RWPE2 (cell line): ENCODE measurements at regions not wholly inside any gene's neighbourhood (a gene's known extent, or its start where the extent isn't known, plus 50 kb on each side); places are given as distances from the start of the nearest gene placed in this dataset.

Experiments
- ATAC-seq: fragments of 200-7000 bp; cut with Tn5 transposase; 3 replicates; pipeline ENCODE4 v1.9.1; 2021; ENCODE audit warnings: low read depth
- DNase-seq: peaks from one replicate; pipeline ENCODE4 v3.0.0-alpha.2; 2020; ENCODE audit warnings: low spot score
- H3K27ac ChIP-seq: fragments of 450-650 bp; 2 replicates; pipeline ENCODE4 v1.5.1; 2017; ENCODE audit warnings: mild to moderate bottlenecking; ENCODE audit not compliant: poor library complexity, severe bottlenecking
- H3K27me3 ChIP-seq: fragments of 250-450 bp; sonication (Bioruptor Pico); 2 replicates; pipeline ENCODE4 v1.5.1; 2021; ENCODE audit warnings: mild to moderate bottlenecking, moderate library complexity; ENCODE audit not compliant: insufficient read depth, poor library complexity, severe bottlenecking
- H3K36me3 ChIP-seq: fragments of 250-450 bp; sonication (Bioruptor Pico); 2 replicates; pipeline ENCODE4 v1.5.1; 2020; ENCODE audit warnings: low read depth, mild to moderate bottlenecking, moderate library complexity
- H3K4me1 ChIP-seq: fragments of 250-450 bp; sonication (Bioruptor Pico); 2 replicates; pipeline ENCODE4 v1.5.1; 2021; ENCODE audit warnings: mild to moderate bottlenecking, moderate library complexity; ENCODE audit not compliant: insufficient read depth, poor library complexity, severe bottlenecking
- H3K4me3 ChIP-seq: fragments of 250-450 bp; sonication (Bioruptor Pico); 2 replicates; pipeline ENCODE4 v1.5.1; 2021; ENCODE audit warnings: mild to moderate bottlenecking, moderate library complexity; ENCODE audit not compliant: severe bottlenecking
- H3K9me3 ChIP-seq: fragments of 250-450 bp; sonication (Bioruptor Pico); 2 replicates; pipeline ENCODE4 v1.5.1; 2021; ENCODE audit warnings: mild to moderate bottlenecking, moderate library complexity; ENCODE audit not compliant: severe bottlenecking
- CTCF ChIP-seq: fragments of 450-650 bp; IDR thresholded peaks from one replicate; pipeline ENCODE4 v1.5.1; 2017; ENCODE audit warnings: mild to moderate bottlenecking, moderate library complexity; ENCODE audit not compliant: poor library complexity, severe bottlenecking

DNA sequence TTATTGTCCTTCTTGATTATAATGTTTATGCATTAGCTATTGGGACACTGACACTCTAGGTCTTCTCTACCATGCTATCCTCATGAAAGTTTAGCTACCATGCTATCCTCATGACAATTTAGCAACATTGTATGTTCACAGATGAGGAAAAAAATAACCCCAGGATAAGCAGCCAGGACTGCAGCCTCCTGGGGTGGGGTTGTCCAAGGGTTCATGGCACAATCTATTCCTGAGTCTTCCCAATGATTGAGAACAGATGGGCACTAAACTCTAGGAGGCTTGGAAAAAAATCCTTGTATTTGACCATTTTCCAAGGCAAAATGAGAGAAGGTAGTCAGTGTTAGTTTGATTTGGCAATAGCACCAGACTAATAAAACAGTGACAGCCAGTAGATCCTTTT, 619.8 kb upstream of the LCORL start:
- Histone ChIP-seq H3K36me3 (no peaks in the 10 kb centered on the region), H3K4me3 (no peak overlapping the region), H3K9me3 (no peaks in the 10 kb centered on the region), H3K4me1 (no peaks in the 10 kb centered on the region), H3K27ac (no peak overlapping the region), H3K27me3 (no peaks in the 10 kb centered on the region)
- ATAC-seq, result no peak
- DNase-seq, result no peak
- TF ChIP-seq CTCF, result no peak

GRCh38 chr4:18638031-18638430, 616.5 kb upstream of the LCORL start:
- DNase-seq (no peak), ATAC-seq (no peak)
- no peak for TF ChIP-seq CTCF
- H3K36me3 ChIP-seq, result no peaks in the 10 kb centered on the region
- no peaks in the 10 kb centered on the region for H3K9me3 ChIP-seq
- H3K27ac ChIP-seq, result no peak overlapping the region
- no peaks in the 10 kb centered on the region for H3K27me3 ChIP-seq
- no peak overlapping the region for H3K4me3 ChIP-seq
- no peaks in the 10 kb centered on the region for H3K4me1 ChIP-seq

- Histone ChIP-seq H3K36me3 (no peaks in the 10 kb centered on the region), H3K9me3 (no peaks in the 10 kb centered on the region), H3K27ac (no peak overlapping the region), H3K27me3 (no peaks in the 10 kb centered on the region), H3K4me1 (no peaks in the 10 kb centered on the region), H3K4me3 (no peak overlapping the region)
- DNase-seq (no peak), ATAC-seq (no peak)
- no peak for TF ChIP-seq CTCF
Observed at GRCh38 chr4:18636001-18636585, 614.5 kb upstream of the LCORL start.

DNA sequence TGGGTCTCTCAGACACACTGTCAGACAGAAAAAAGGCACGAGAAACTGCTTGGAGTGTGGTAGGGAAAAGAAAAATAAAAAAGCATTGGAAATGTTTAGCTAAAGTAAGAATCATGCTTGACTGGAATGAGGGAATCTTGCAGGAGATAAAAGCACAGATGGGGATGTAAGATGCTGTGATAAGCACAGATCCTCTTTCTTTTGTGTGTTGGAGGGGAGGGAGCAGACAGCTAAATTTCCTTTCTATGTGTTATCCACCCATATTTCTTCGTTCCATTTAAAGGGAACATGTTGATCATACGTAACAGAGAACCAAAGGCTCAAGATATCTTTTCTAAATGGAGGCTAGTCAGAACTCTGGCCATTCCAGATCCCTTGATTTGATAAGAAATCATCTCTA, 614.0 kb upstream of the LCORL start:
- Histone ChIP-seq H3K4me1 (no peaks in the 10 kb centered on the region), H3K27me3 (no peaks in the 10 kb centered on the region), H3K27ac (no peak overlapping the region), H3K9me3 (no peaks in the 10 kb centered on the region), H3K4me3 (no peak overlapping the region), H3K36me3 (no peaks in the 10 kb centered on the region)
- DNase-seq, result no peak
- no peak for ATAC-seq
- no peak for TF ChIP-seq CTCF

- TF ChIP-seq CTCF, result no peak
- no peak overlapping the region for H3K27ac ChIP-seq
- no peaks in the 10 kb centered on the region for H3K36me3 ChIP-seq
- no peak overlapping the region for H3K4me3 ChIP-seq
- DNase-seq, result no peak
- no peak for ATAC-seq
- no peaks in the 10 kb centered on the region for H3K4me1 ChIP-seq
- no peaks in the 10 kb centered on the region for H3K9me3 ChIP-seq
- no peaks in the 10 kb centered on the region for H3K27me3 ChIP-seq
Observed at GRCh38 chr4:18631586-18631985, 610.0 kb upstream of the LCORL start.
